SK-N-SH treated with all-trans-retinoic acid at 6 μM for 48 hours (cell line): ENCODE measurements at regions not wholly inside any gene's neighbourhood (a gene's known extent, or its start where the extent isn't known, plus 50 kb on each side); places are given as distances from the start of the nearest gene placed in this dataset.

Experiments
- ARNTL ChIP-seq: fragments of 450-650 bp; formaldehyde crosslinking; IDR thresholded peaks from 2 replicates; pipeline ENCODE4 v1.5.0; 2020; ENCODE audit warnings: low read depth, mild to moderate bottlenecking, moderate library complexity, borderline replicate concordance
- ISL1 ChIP-seq: fragments of 250-450 bp; sonication (Bioruptor Pico); IDR thresholded peaks from 2 replicates; pipeline ENCODE4 v2.1.2; 2022; ENCODE audit warnings: mild to moderate bottlenecking, moderate library complexity
- PATZ1 ChIP-seq: fragments of 250-450 bp; sonication (Bioruptor Pico); IDR thresholded peaks from 2 replicates; pipeline ENCODE4 v1.8.0; 2020; ENCODE audit warnings: mild to moderate bottlenecking, moderate library complexity, borderline replicate concordance
- POU6F1 ChIP-seq: fragments of 250-450 bp; sonication (Bioruptor Pico); IDR thresholded peaks from 2 replicates; pipeline ENCODE4 v1.8.0; 2021; ENCODE audit warnings: low read depth, mild to moderate bottlenecking, moderate library complexity, borderline replicate concordance
- PPARA ChIP-seq: fragments of 250-450 bp; sonication (Bioruptor Pico); IDR thresholded peaks from 2 replicates; pipeline ENCODE4 v1.5.0; 2020; ENCODE audit warnings: mild to moderate bottlenecking, borderline replicate concordance
- RARB ChIP-seq: fragments of 250-450 bp; sonication (Bioruptor Pico); IDR thresholded peaks from 2 replicates; pipeline ENCODE4 v1.8.0; 2021; ENCODE audit warnings: mild to moderate bottlenecking, moderate library complexity
- SNAI2 ChIP-seq: fragments of 250-450 bp; sonication (Bioruptor Pico); IDR thresholded peaks from 2 replicates; pipeline ENCODE4 v1.5.0; 2020; ENCODE audit warnings: mild to moderate bottlenecking, moderate library complexity
- TCF4 ChIP-seq: fragments of 250-450 bp; sonication (Bioruptor Pico); IDR thresholded peaks from 2 replicates; pipeline ENCODE4 v1.8.0; 2021; ENCODE audit warnings: mild to moderate bottlenecking, moderate library complexity, borderline replicate concordance
- ZFP30 ChIP-seq: fragments of 450-650 bp; formaldehyde crosslinking; IDR thresholded peaks from 2 replicates; pipeline ENCODE4 v1.5.0; 2022; ENCODE audit warnings: mild to moderate bottlenecking, moderate library complexity
- ZNF70 ChIP-seq: fragments of 450-650 bp; formaldehyde crosslinking; IDR thresholded peaks from 2 replicates; pipeline ENCODE4 v1.5.0; 2020; ENCODE audit warnings: mild to moderate bottlenecking, moderate library complexity

- TF ChIP-seq ZFP30 (CRISPR knock-in tag) (no peak), ARNTL (CRISPR knock-in tag) (no peak), POU6F1 (no peak), RARB (CRISPR knock-in tag) (no peak), PPARA (CRISPR knock-in tag) (no peak), TCF4 (CRISPR knock-in tag) (no peak), ISL1 (CRISPR knock-in tag) (no peak), ZNF70 (no peak), SNAI2 (CRISPR knock-in tag) (no peak), PATZ1 (CRISPR knock-in tag) (no peak)
These were observed 310.9 kb downstream of the MID1IP1 start for GRCh38 chrX:39112143-39112542.
